DND-41 (cell line): ENCODE measurements at regions not wholly inside any gene's neighbourhood (a gene's known extent, or its start where the extent isn't known, plus 50 kb on each side); places are given as distances from the start of the nearest gene placed in this dataset.
A peak's percentile ranks its signal among the peaks of the same experiment; 100 is the strongest.

ENCODE experiments used
- ATAC-seq: fragments of 200-7000 bp; cut with Tn5 transposase; 3 replicates; pipeline ENCODE4 v1.9.1; 2021; ENCODE audit warnings: low read depth; ENCODE audit not compliant: insufficient read depth
- DNase-seq: peaks from one replicate; pipeline ENCODE4 v3.0.0-alpha.2; 2020
- H2AFZ ChIP-seq: 2 replicates; pipeline ENCODE4 v1.6.0; 2012; ENCODE audit warnings: low read depth, low read length
- H3K27ac ChIP-seq: 2 replicates; pipeline ENCODE4 v1.5.1; 2012; ENCODE audit warnings: low read length, inconsistent platforms
- H3K27me3 ChIP-seq: fragments of 200-600 bp; sonication (generic); 2 replicates; pipeline ENCODE4 v1.6.0; 2012; ENCODE audit warnings: low read length, mild to moderate bottlenecking, inconsistent platforms; ENCODE audit not compliant: insufficient read depth, poor library complexity
- H3K36me3 ChIP-seq: 2 replicates; pipeline ENCODE4 v1.5.1; 2012; ENCODE audit warnings: low read length, inconsistent platforms; ENCODE audit not compliant: insufficient read depth
- H3K4me1 ChIP-seq: 2 replicates; pipeline ENCODE4 v1.5.1; 2012; ENCODE audit warnings: mild to moderate bottlenecking, low read length; ENCODE audit not compliant: insufficient read depth
- H3K4me2 ChIP-seq: 2 replicates; pipeline ENCODE4 v1.6.0; 2012; ENCODE audit warnings: mild to moderate bottlenecking, moderate library complexity, low read length, inconsistent platforms; ENCODE audit not compliant: insufficient read depth
- H3K4me3 ChIP-seq, 2 experiments: fragments of 200-600 bp in 1 of 2; shearing (Covaris generic) in 1 of 2; 2 replicates each; pipeline ENCODE4 v1.5.1; 2012 to 2016; ENCODE audit warnings: inconsistent platforms in 2 of 2, low read length in 2 of 2, mild to moderate bottlenecking in 2 of 2, low read depth in 1 of 2, moderate library complexity in 1 of 2
- H3K79me2 ChIP-seq: 2 replicates; pipeline ENCODE4 v1.6.0; 2012; ENCODE audit warnings: low read length, inconsistent platforms; ENCODE audit not compliant: insufficient read depth
- H3K9ac ChIP-seq: 2 replicates; pipeline ENCODE4 v1.6.0; 2012; ENCODE audit warnings: low read depth, mild to moderate bottlenecking, inconsistent platforms, low read length, moderate library complexity
- H3K9me3 ChIP-seq: 2 replicates; pipeline ENCODE4 v1.5.1; 2012; ENCODE audit warnings: low read length, moderate library complexity, mild to moderate bottlenecking, inconsistent platforms; ENCODE audit not compliant: insufficient read depth, severe bottlenecking
- H4K20me1 ChIP-seq: 2 replicates; pipeline ENCODE4 v1.6.0; 2012; ENCODE audit warnings: low read length; ENCODE audit not compliant: insufficient read depth
- EZH2 ChIP-seq: IDR thresholded peaks from 3 replicates; pipeline ENCODE4 v1.6.1; 2012; ENCODE audit warnings: borderline replicate concordance, low read depth, mild to moderate bottlenecking, moderate library complexity, low read length, inconsistent platforms; ENCODE audit not compliant: severe bottlenecking
- TF ChIP-seq, protein P1 (sequence below): IDR thresholded peaks from 2 replicates; pipeline ENCODE4 v1.5.1; 2012; ENCODE audit warnings: borderline replicate concordance, low read length, moderate library complexity, mild to moderate bottlenecking; ENCODE audit not compliant: poor library complexity, severe bottlenecking; ENCODE audit errors: extremely low read depth

- no peak overlapping the region for H2AFZ ChIP-seq
- no peak overlapping the region for H3K9ac ChIP-seq
- 0 out of 2 replicates have a peak overlapping the region, but pooled peaks have one; percentile 15 for H3K27ac ChIP-seq
- ATAC-seq (no peak), DNase-seq (no peak)
- H3K4me3 ChIP-seq: no peak overlapping the region
- H3K79me2 ChIP-seq: no peaks in the 10 kb centered on the region
- H3K4me2 ChIP-seq: no peak overlapping the region
- H3K36me3 ChIP-seq: no peaks in the 10 kb centered on the region
- H3K27me3 ChIP-seq: no peaks in the 10 kb centered on the region
- no peak for TF ChIP-seq EZH2
- TF ChIP-seq, protein P1, sequence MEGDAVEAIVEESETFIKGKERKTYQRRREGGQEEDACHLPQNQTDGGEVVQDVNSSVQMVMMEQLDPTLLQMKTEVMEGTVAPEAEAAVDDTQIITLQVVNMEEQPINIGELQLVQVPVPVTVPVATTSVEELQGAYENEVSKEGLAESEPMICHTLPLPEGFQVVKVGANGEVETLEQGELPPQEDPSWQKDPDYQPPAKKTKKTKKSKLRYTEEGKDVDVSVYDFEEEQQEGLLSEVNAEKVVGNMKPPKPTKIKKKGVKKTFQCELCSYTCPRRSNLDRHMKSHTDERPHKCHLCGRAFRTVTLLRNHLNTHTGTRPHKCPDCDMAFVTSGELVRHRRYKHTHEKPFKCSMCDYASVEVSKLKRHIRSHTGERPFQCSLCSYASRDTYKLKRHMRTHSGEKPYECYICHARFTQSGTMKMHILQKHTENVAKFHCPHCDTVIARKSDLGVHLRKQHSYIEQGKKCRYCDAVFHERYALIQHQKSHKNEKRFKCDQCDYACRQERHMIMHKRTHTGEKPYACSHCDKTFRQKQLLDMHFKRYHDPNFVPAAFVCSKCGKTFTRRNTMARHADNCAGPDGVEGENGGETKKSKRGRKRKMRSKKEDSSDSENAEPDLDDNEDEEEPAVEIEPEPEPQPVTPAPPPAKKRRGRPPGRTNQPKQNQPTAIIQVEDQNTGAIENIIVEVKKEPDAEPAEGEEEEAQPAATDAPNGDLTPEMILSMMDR: no peak
- no peaks in the 10 kb centered on the region for H3K9me3 ChIP-seq
- no peaks in the 10 kb centered on the region for H4K20me1 ChIP-seq
- H3K4me1 ChIP-seq: peaks cover 26% of the 10 kb centered on the region
Measured at GRCh38 chr5:4362411-4362810, 766.8 kb downstream of the IRX1 start.

- Histone ChIP-seq H3K4me2 (no peak overlapping the region), H3K4me1 (peaks cover 26% of the 10 kb centered on the region), H4K20me1 (no peaks in the 10 kb centered on the region), H3K27me3 (no peaks in the 10 kb centered on the region), H3K4me3 (no peak overlapping the region), H3K27ac (no peak overlapping the region), H2AFZ (no peak overlapping the region), H3K9ac (no peak overlapping the region), H3K36me3 (no peaks in the 10 kb centered on the region), H3K79me2 (no peaks in the 10 kb centered on the region), H3K9me3 (no peaks in the 10 kb centered on the region)
- DNase-seq (no peak), ATAC-seq (no peak)
- TF ChIP-seq, protein P1: no peak
- TF ChIP-seq EZH2: no peak
Measured at GRCh38 chr5:4363045-4363444, 767.4 kb downstream of the IRX1 start.

GRCh38 chr5:4366628-4367027 is 771.0 kb downstream of the IRX1 start:
- no peak for DNase-seq
- Histone ChIP-seq H3K9me3 (no peaks in the 10 kb centered on the region), H2AFZ (no peak overlapping the region), H3K4me3 (no peak overlapping the region), H3K27me3 (no peaks in the 10 kb centered on the region), H3K9ac (no peak overlapping the region), H3K27ac (no peak overlapping the region), H3K79me2 (no peaks in the 10 kb centered on the region), H3K36me3 (no peaks in the 10 kb centered on the region), H3K4me1 (peaks cover 12% of the 10 kb centered on the region), H4K20me1 (no peaks in the 10 kb centered on the region), H3K4me2 (no peak overlapping the region)
- TF ChIP-seq, protein P1: no peak
- TF ChIP-seq EZH2: no peak
- ATAC-seq: no peak

DNA sequence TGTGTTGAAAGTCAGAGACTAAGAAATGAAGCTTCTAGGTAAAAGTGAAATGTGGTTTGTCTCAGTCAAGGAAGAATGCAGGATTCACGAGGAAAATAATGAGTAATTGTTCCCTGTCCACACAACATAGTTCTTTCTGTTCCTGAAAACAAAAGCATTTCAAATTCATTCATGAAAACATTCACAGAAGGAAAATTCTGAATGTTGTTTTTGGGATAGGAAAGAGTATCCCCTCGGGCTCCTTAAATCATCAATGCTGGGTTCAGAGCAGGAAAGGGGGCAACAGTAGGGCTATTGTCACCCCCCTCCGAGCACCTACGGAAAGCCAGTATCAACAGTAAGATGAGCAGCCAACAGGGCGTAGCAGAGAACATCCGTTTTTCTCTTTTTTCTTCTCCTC is 769.9 kb upstream of the ADAMTS16 start:
- H3K9ac ChIP-seq: no peak overlapping the region
- no peaks in the 10 kb centered on the region for H4K20me1 ChIP-seq
- DNase-seq (no peak), ATAC-seq (no peak)
- H3K4me1 ChIP-seq: peaks cover 29% of the 10 kb centered on the region
- H3K4me2 ChIP-seq: no peak overlapping the region
- no peaks in the 10 kb centered on the region for H3K9me3 ChIP-seq
- TF ChIP-seq EZH2: no peak
- TF ChIP-seq, protein P1: no peak
- H3K4me3 ChIP-seq: no peak overlapping the region
- no peak overlapping the region for H2AFZ ChIP-seq
- H3K79me2 ChIP-seq: no peaks in the 10 kb centered on the region
- H3K27ac ChIP-seq: no peak overlapping the region
- H3K36me3 ChIP-seq: no peaks in the 10 kb centered on the region
- H3K27me3 ChIP-seq: no peaks in the 10 kb centered on the region
